SU-DHL-6 (cell line): ENCODE measurements at regions not wholly inside any gene's neighbourhood (a gene's known extent, or its start where the extent isn't known, plus 50 kb on each side); places are given as distances from the start of the nearest gene placed in this dataset.

Experiments
- H2AFZ ChIP-seq: fragments of 200-600 bp; sonication (generic); 2 replicates; pipeline ENCODE4 v1.6.1; 2014; ENCODE audit warnings: low read depth, mild to moderate bottlenecking, moderate library complexity, mixed read lengths, antibody characterized with exemption, low read length; ENCODE audit not compliant: severe bottlenecking
- H3F3A ChIP-seq: fragments of 200-600 bp; shearing (Covaris generic); 2 replicates; pipeline ENCODE4 v1.6.0; 2016; ENCODE audit warnings: antibody characterized with exemption, mild to moderate bottlenecking; ENCODE audit not compliant: insufficient read depth
- H3K27ac ChIP-seq: fragments of 200-600 bp; sonication (generic); 2 replicates; pipeline ENCODE4 v1.5.1; 2016; ENCODE audit warnings: low read depth, mild to moderate bottlenecking, low read length, moderate library complexity, mixed read lengths
- H3K27me3 ChIP-seq: fragments of 200-600 bp; sonication (generic), shearing (Covaris generic); 2 replicates; pipeline ENCODE4 v1.6.0; 2014; ENCODE audit warnings: mild to moderate bottlenecking, low read length
- H3K36me3 ChIP-seq: fragments of 200-600 bp; sonication (generic); 2 replicates; pipeline ENCODE4 v1.6.1; 2014; ENCODE audit warnings: mild to moderate bottlenecking, low read length, mixed read lengths
- H3K4me2 ChIP-seq: fragments of 300-600, 200-600 bp; shearing (Covaris generic), sonication (generic); 2 replicates; pipeline ENCODE4 v1.6.0; 2014; ENCODE audit warnings: low read length, low read depth, mild to moderate bottlenecking; ENCODE audit not compliant: poor library complexity, severe bottlenecking
- H3K4me3 ChIP-seq: fragments of 200-600 bp; sonication (generic); 2 replicates; pipeline ENCODE4 v1.5.1; 2014; ENCODE audit warnings: antibody characterized with exemption, low read length, mild to moderate bottlenecking, mixed read lengths; ENCODE audit not compliant: insufficient read depth, poor library complexity, severe bottlenecking
- H3K79me2 ChIP-seq: fragments of 200-600 bp; sonication (generic); 2 replicates; pipeline ENCODE4 v1.6.1; 2014; ENCODE audit warnings: mild to moderate bottlenecking, low read length, moderate library complexity; ENCODE audit not compliant: insufficient read depth
- H3K9ac ChIP-seq: fragments of 200-600 bp; sonication (generic); 2 replicates; pipeline ENCODE4 v1.7.0; 2014; ENCODE audit warnings: mild to moderate bottlenecking, low read length
- H3K9me2 ChIP-seq: fragments of 200-600 bp; sonication (generic); replicated peaks from 2 replicates; pipeline ENCODE4 v1.6.1; 2014; ENCODE audit warnings: low read length; ENCODE audit not compliant: insufficient read depth
- H3K9me3 ChIP-seq: fragments of 200-600 bp; sonication (generic); 2 replicates; pipeline ENCODE4 v1.6.1; 2014; ENCODE audit warnings: low read length, mixed read lengths; ENCODE audit not compliant: insufficient read depth
- H4K20me1 ChIP-seq: fragments of 200-600 bp; sonication (generic); 2 replicates; pipeline ENCODE4 v1.6.1; 2014; ENCODE audit warnings: low read depth, mild to moderate bottlenecking, antibody characterized with exemption, low read length, moderate library complexity, mixed read lengths
- CTCF ChIP-seq: fragments of 200-600 bp; sonication (generic); IDR thresholded peaks from one replicate; pipeline ENCODE4 v1.5.1; 2017; ENCODE audit warnings: antibody characterized with exemption, mild to moderate bottlenecking, low read length, moderate library complexity; ENCODE audit not compliant: insufficient read depth, poor library complexity, severe bottlenecking
- EZH2phosphoT487 ChIP-seq: fragments of 200-600 bp; sonication (generic), shearing (Covaris generic); conservative IDR thresholded peaks from 2 replicates; pipeline ENCODE4 v1.6.1; 2018; ENCODE audit warnings: mild to moderate bottlenecking, antibody characterized with exemption, low read length, moderate library complexity, mixed read lengths

GRCh38 chr17:65362826-65363225, 198.6 kb downstream of the AXIN2 start:
- no peak overlapping the region for H2AFZ ChIP-seq
- no peaks in the 10 kb centered on the region for H3K79me2 ChIP-seq
- H3K36me3 ChIP-seq, result no peaks in the 10 kb centered on the region
- no peak overlapping the region for H3K4me3 ChIP-seq
- H4K20me1 ChIP-seq, result no peaks in the 10 kb centered on the region
- no peaks in the 10 kb centered on the region for H3K9me3 ChIP-seq
- H3K9ac ChIP-seq, result no peak overlapping the region
- H3K27ac ChIP-seq, result no peak overlapping the region
- H3K9me2 ChIP-seq, result no peaks in the 10 kb centered on the region
- H3F3A ChIP-seq, result no peaks in the 10 kb centered on the region
- H3K27me3 ChIP-seq, result no peaks in the 10 kb centered on the region; the same call in 1 of the 2 replicates
- no peak overlapping the region for H3K4me2 ChIP-seq
- TF ChIP-seq CTCF (no peak), EZH2phosphoT487 (no peak)

- Histone ChIP-seq H3K36me3 (no peaks in the 10 kb centered on the region), H3F3A (no peaks in the 10 kb centered on the region), H3K27ac (no peak overlapping the region), H4K20me1 (no peaks in the 10 kb centered on the region), H3K9me2 (no peaks in the 10 kb centered on the region), H3K27me3 (no peaks in the 10 kb centered on the region; the same call in 1 of the 2 replicates), H3K79me2 (no peaks in the 10 kb centered on the region), H3K4me3 (no peak overlapping the region), H3K9ac (no peak overlapping the region), H2AFZ (no peak overlapping the region), H3K9me3 (no peaks in the 10 kb centered on the region), H3K4me2 (no peak overlapping the region)
- TF ChIP-seq EZH2phosphoT487, result no peak
- no peak for TF ChIP-seq CTCF
These were observed 200.4 kb downstream of the AXIN2 start for GRCh38 chr17:65360961-65361552.

- Histone ChIP-seq H3K27me3 (no peaks in the 10 kb centered on the region; the same call in 1 of the 2 replicates), H3K4me2 (no peak overlapping the region), H3K36me3 (no peaks in the 10 kb centered on the region), H4K20me1 (no peaks in the 10 kb centered on the region), H3F3A (no peaks in the 10 kb centered on the region), H2AFZ (no peak overlapping the region), H3K9me2 (no peaks in the 10 kb centered on the region), H3K27ac (no peak overlapping the region), H3K9ac (no peak overlapping the region), H3K4me3 (no peak overlapping the region), H3K79me2 (no peaks in the 10 kb centered on the region), H3K9me3 (no peaks in the 10 kb centered on the region)
- TF ChIP-seq EZH2phosphoT487 (no peak), CTCF (no peak)
These were observed 202.4 kb downstream of the AXIN2 start for GRCh38 chr17:65359016-65359415.
